ENCODE measurements at regions not wholly inside any gene's neighbourhood (a gene's known extent, or its start where the extent isn't known, plus 50 kb on each side); places are given as distances from the start of the nearest gene placed in this dataset.
"Not testable (repeated sequence)": the region's sequence is repeated elsewhere in the genome, so short reads cannot be mapped to it uniquely, and the experiment has no call there.

- DNase-seq = no peak
Measured at GRCh38 chr11:41519696-41520095, 60.2 kb upstream of the LRRC4C start.

- no peak for DNase-seq
Measured at GRCh38 chr11:41522391-41522790, 62.9 kb upstream of the LRRC4C start.

DNA sequence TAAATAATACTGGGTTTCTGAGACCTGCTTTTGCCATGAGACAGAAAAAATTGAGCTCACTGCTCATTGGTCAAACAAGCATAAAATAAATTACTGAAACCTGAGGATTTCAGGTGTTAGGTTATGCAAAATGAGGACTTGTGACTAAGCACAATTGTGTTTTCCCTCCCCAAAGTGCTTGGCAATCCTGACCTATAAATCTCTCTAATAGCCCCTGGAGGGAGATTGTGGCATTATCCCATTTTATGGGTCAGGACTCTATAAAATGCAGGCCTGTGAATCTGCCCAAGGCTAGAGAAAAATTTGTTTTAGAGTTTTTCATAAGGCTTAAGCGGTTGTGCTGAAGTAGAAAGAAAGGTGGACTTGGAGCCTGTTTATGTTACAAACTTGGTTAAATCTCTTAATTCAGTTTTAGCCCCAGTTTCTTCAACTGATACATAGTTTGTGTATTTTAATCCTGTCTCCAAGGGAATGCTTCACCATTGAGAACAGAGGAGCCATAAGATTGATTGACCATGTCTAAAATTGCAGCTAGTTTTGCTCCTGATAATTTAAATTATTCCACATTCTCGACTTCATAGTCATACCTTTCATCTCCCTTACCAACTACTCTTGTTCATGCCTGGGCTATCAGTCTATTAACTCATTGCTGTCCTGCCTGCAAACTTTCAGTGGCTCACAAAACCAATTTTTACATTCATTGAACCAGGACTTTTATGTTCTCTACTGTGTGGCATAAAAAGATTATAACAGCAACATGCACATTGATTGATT, 63.6 kb upstream of the LRRC4C start:
- no peak for DNase-seq

DNA sequence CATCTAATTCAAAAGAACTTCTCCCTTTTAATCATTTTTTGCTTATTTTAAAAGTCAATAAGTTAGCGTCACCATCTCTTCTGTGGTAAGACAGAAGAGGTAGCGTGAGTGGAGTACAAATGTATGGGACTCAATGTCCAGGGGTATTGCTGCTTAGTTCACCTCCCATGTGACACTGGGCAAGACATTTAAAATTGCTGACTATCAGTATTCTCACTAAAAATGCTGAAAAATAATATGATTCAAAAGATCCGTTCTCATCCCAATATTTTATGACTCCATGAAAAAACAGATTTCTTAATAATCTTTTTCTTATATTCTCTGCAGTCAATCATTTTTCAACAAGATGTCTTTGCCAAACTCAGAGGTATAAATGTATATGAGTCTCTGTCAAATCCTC, 68.1 kb upstream of the LRRC4C start:
- DNase-seq = no peak

GRCh38 chr11:41532413-41532812, 73.0 kb upstream of the LRRC4C start:
- no peak for DNase-seq

DNA sequence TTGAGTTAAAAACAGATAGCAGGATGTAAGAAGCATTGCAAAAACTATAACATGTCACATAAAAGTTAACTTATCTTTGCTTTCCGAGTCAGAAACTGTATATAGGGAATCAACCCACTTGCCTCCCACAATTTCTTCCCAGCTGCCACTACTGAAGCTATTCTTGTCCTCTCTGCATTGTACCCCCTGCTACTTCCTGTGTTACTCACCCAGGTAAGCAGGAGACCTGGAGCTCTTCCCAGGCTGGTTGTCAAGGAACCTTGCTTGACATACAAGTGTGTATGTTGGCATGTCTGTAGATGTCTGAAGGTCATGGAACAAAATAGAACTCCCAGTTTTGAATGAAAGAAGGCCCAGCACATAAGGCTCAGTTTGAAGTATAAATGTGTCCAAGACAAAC, 74.3 kb upstream of the LRRC4C start:
- DNase-seq = no peak

DNA sequence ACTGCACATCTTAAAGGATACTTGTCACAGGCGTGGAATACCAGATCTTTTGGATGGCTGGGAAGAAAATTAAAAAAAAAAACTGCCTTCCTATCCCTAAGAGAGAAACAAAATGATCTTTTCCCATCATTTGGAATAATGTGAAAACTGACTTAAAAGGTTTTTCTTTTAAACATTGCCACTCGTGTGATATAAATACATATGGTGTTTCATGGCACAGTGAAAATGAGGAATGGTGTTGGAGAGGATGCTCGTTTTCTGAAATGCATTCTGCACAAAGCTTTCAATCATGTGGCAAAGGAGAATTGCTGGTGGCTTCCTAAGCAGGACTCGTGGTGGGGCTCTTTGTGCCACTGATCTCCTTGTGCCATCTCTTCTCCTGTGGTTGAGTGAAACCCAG, 74.9 kb upstream of the LRRC4C start:
- no peak for DNase-seq

- no peak for DNase-seq
Measured at GRCh38 chr11:41534861-41535260, 75.4 kb upstream of the LRRC4C start.

DNA sequence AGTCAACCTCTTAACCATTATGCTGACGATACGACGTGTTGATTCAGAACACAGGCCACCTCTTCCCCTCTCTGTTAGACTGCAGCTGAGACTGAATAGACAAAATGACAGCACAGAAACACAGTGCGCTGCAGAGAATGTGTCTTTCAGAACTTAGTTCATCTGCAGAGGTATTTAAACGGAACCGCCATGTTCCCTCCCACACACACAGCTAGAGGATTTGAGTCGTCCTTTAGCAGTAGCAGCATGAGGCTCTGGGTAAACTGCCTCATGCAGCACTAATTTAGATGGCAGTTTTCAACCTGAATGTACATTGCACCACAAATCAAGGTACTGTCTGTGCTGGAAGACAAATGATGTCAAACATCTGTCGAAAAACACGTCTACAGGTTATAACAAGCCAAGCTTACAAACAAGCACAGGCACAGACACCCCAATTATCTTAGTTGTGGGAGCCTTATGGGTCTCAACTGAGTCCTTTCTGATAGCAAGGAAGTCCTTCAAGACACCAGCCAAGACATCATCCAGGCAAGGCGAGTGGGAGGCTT, 76.6 kb upstream of the LRRC4C start:
- no peak for DNase-seq

GRCh38 chr11:41544902-41545301, 85.5 kb upstream of the LRRC4C start:
- DNase-seq = not testable (repeated sequence)

DNA sequence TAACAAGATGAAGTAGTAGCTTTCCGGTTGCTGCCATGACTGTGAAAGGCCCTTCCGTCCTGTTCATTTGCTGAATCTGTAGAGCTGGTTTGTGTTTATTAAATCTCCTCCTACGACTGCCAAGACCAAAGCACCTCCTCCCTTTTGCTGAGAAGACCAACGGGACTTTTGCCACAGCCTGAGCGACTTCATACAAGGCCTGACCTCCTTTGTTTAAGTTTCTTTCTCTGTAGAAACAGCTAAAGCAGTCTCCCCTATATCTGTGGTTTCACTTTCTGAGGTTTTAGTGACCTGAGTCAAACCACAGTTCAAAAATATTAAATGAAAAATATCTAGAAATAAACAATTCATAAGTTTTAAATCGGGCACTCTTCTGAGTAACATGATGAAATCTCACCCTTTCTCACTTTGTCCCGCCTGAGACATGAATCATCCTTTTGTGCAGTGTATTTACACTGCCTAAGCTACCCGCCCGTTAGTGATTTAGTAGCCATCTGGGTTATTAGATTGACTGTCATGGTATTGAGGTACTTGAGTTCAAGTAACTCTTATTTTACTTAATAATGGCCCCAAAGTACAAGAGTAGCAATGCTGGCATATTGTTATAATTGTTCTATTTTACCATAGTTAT, 119.1 kb upstream of the LRRC4C start:
- no peak for DNase-seq

DNA sequence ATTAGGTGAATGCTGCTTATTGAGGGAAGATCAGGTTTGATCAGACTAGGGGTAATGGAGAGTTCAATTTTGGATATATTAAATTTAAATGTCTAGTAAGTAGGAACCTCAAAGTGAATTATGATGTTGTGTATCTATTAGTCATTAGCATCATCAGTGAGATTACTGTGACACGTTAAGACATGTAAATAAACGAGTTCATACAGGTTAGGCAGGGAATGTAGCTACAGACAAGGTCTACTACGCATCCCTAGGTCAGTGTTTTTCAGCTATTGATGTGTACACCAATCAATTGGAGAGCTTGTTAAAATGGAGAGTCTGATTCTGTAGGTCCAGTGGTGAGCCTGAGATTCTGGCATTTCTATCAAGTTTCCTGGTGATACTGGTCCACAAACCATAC, 120.1 kb upstream of the LRRC4C start:
- no peak for DNase-seq

- no peak for DNase-seq
Measured at GRCh38 chr11:41609511-41609910, 150.1 kb upstream of the LRRC4C start.

DNA sequence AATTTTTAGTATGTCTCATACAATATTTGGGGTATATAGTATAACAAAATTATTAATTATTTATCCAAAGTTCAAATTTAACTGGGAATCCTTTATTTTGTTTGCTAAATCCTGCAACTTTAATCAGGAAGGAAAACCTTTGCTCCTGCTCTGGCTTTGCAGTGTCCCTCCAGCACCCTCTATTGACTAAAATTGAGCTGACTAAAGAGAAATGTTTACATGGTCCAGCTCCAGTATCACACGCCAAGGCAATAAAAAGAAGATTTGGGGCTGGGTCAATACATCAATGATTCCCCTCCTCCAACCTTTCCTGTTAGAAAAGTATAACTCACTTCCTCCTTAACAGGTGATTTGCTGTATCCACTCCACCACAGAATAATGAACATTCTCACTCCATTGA, 153.0 kb upstream of the LRRC4C start:
- no peak for DNase-seq

- no peak for DNase-seq
Measured at GRCh38 chr11:41613326-41613725, 153.9 kb upstream of the LRRC4C start.

- no peak for DNase-seq
Measured at GRCh38 chr11:41622707-41623359, 163.4 kb upstream of the LRRC4C start.

GRCh38 chr11:41659985-41660384, 200.5 kb upstream of the LRRC4C start:
- DNase-seq = no peak

GRCh38 chr11:41660585-41660984, 201.1 kb upstream of the LRRC4C start:
- no peak for DNase-seq

- no peak for DNase-seq
Measured at GRCh38 chr11:41665441-41666360, 206.2 kb upstream of the LRRC4C start.

DNA sequence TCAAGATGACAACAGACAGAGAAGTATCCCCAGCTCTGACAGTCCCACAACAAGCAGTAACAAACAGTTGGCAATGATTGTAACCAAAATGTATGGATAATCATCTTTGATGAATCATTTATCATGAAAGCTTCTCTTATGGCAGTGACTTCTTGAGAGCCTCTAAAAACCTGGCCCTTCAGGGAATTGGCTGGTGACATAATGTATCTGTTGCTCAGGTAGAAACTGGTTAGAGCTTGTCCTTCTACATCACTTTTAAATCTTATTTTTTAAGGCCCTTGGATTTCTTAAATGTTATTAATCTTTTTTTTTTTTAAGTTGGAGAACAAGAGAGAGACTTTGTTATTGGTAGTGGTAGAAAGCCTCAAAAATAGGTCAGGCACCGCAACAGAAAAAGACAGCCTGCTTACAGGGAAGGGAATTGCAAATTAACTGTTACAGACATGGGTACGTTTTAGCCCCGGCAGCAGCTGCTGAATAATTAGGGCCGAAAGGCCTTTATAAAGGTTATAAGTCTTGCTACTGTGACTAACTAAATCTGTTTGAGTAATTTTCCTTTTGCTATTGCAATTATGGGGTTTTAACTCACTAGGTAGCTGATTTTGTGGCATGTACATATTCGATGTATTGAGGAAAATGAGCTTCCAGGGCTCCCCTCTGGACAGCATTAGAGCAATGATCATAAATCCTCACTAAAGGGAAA, 207.7 kb upstream of the LRRC4C start:
- DNase-seq = no peak

DNA sequence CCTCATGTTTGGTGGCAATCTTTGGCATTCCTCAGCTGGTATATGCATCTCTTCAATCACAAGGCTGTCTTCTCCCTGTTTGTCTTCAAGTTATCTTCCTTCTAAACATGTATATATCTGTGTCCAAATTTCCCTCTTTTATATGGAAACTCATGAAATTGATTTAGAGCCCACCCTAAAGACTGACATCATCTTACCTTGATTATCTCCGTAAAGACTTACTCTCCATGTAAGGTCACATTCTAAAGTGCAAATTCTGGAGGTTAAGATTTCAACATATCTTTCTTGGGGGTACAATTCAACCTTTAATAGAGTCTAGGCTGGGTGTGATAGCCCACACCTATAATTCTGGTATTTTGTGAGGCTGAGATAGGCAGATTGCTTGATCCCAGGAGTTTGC, 215.8 kb upstream of the LRRC4C start:
- DNase-seq = no peak

- no peak for DNase-seq
Measured at GRCh38 chr11:41713030-41713429, 253.6 kb upstream of the LRRC4C start.
